ENCODE measurements at regions not wholly inside any gene's neighbourhood (a gene's known extent, or its start where the extent isn't known, plus 50 kb on each side); places are given as distances from the start of the nearest gene placed in this dataset.

- ATAC-seq, result no peak
- Histone ChIP-seq H3K9me3 (no peaks in the 10 kb centered on the region), H3K27ac (no peak overlapping the region), H3K36me3 (no peaks in the 10 kb centered on the region), H3K27me3 (no peaks in the 10 kb centered on the region), H3K4me1 (no peaks in the 10 kb centered on the region), H3K4me3 (no peak overlapping the region)
- WGBS, 2 donors (ENCODE audit: low coverage in 1 of 2), result 31 to 73% methylated on average over 2 to 3 of the region's 3 CpGs
- no peak for TF ChIP-seq CTCF (IDR thresholded peaks at IDR 0.05)
- TF ChIP-seq POLR2AphosphoS5 (IDR thresholded peaks at IDR 0.05), result no peak
These were observed 138.4 kb upstream of the HHIP start for GRCh38 chr4:144507311-144508101.

GRCh38 chr4:144509088-144510015, 136.6 kb upstream of the HHIP start:
- no peak for TF ChIP-seq POLR2A (IDR thresholded peaks at IDR 0.05)
- no peak for TF ChIP-seq POLR2AphosphoS5 (IDR thresholded peaks at IDR 0.05)
- no peak for TF ChIP-seq EP300 (IDR thresholded peaks at IDR 0.05)
- TF ChIP-seq CTCF (IDR thresholded peaks at IDR 0.05), result no peak
- Histone ChIP-seq H3K9me3 (no peaks in the 10 kb centered on the region), H3K4me1 (no peaks in the 10 kb centered on the region), H3K36me3 (no peaks in the 10 kb centered on the region), H3K4me3 (no peak overlapping the region), H3K27ac (no peak overlapping the region), H3K27me3 (no peaks in the 10 kb centered on the region)
- ATAC-seq, result no peak
- 79% methylated on average over 14 to 16 of the region's 17 CpGs for WGBS, 2 donors (ENCODE audit: low coverage in 1 of 2)

- H3K27me3 ChIP-seq, result peaks cover 2% of the 10 kb centered on the region
- H3K4me3 ChIP-seq, result no peak overlapping the region
- no peaks in the 10 kb centered on the region for H3K36me3 ChIP-seq
- no peak for ATAC-seq
- H3K9me3 ChIP-seq, result no peaks in the 10 kb centered on the region
- no peak for TF ChIP-seq CTCF (IDR thresholded peaks at IDR 0.05)
- no peak for TF ChIP-seq POLR2A (IDR thresholded peaks at IDR 0.05)
- TF ChIP-seq EP300 (IDR thresholded peaks at IDR 0.05), result no peak
- no peak for TF ChIP-seq POLR2AphosphoS5 (IDR thresholded peaks at IDR 0.05)
- 36 to 46% methylated on average over 1 of the region's 1 CpG for WGBS, 2 donors (ENCODE audit: low coverage in 1 of 2)
- H3K27ac ChIP-seq, result no peak overlapping the region
- H3K4me1 ChIP-seq, result no peaks in the 10 kb centered on the region
These were observed 131.2 kb upstream of the HHIP start for GRCh38 chr4:144514736-144515135.

GRCh38 chr4:144518181-144518895, 127.6 kb upstream of the HHIP start:
- Histone ChIP-seq H3K4me1 (no peaks in the 10 kb centered on the region), H3K27ac (no peak overlapping the region), H3K4me3 (no peak overlapping the region), H3K36me3 (no peaks in the 10 kb centered on the region), H3K27me3 (peaks cover 3% of the 10 kb centered on the region), H3K9me3 (no peaks in the 10 kb centered on the region)
- 46 to 51% methylated on average over 7 to 8 of the region's 8 CpGs for WGBS, 2 donors (ENCODE audit: low coverage in 1 of 2)
- ATAC-seq, result no peak
- TF ChIP-seq EP300 (IDR thresholded peaks at IDR 0.05), result no peak
- TF ChIP-seq CTCF (IDR thresholded peaks at IDR 0.05), result no peak
- TF ChIP-seq POLR2A (IDR thresholded peaks at IDR 0.05), result no peak
- no peak for TF ChIP-seq POLR2AphosphoS5 (IDR thresholded peaks at IDR 0.05)
